Activated CD4-positive, alpha-beta T cell treated with anti-CD3 and anti-CD28 coated beads, Interleukin-2, amount 10 ng/mL, durations not matched to agents 7 days and 5 days (primary cell): ENCODE measurements at regions not wholly inside any gene's neighbourhood (a gene's known extent, or its start where the extent isn't known, plus 50 kb on each side); places are given as distances from the start of the nearest gene placed in this dataset.

ENCODE experiments used
- CTCF ChIA-PET: fragments of 350-600 bp; sonication (Branson Sonifier 250); formaldehyde crosslinking; loops from one replicate; lab custom pipeline; 2021; ENCODE audit warnings: antibody characterized with exemption; lab: Charles Lee
- POLR2A ChIA-PET: fragments of 350-600 bp; sonication (Branson Sonifier 250); formaldehyde crosslinking; loops from one replicate; lab custom pipeline; 2021; ENCODE audit warnings: antibody characterized with exemption; lab: Charles Lee
- DNase-seq: peaks from one replicate; pipeline ENCODE4 v3.0.0-alpha.2; 2020
- H3K27ac Mint-ChIP-seq: one replicate; pipeline ENCODE4 v1.8.0; 2021; ENCODE audit warnings: mild to moderate bottlenecking, moderate library complexity, mixed read lengths
- H3K27me3 Mint-ChIP-seq: one replicate; pipeline ENCODE4 v1.8.0; 2021; ENCODE audit warnings: mixed read lengths
- H3K36me3 Mint-ChIP-seq: one replicate; pipeline ENCODE4 v1.8.0; 2021; ENCODE audit warnings: low read depth, mixed read lengths
- H3K4me1 Mint-ChIP-seq: one replicate; pipeline ENCODE4 v1.8.0; 2021; ENCODE audit warnings: mixed read lengths
- H3K4me3 Mint-ChIP-seq: one replicate; pipeline ENCODE4 v1.8.0; 2021; ENCODE audit warnings: mild to moderate bottlenecking, moderate library complexity, mixed read lengths
- H3K9me3 Mint-ChIP-seq: one replicate; pipeline ENCODE4 v1.8.0; 2021; ENCODE audit warnings: mixed read lengths

GRCh38 chr5:145341842-145342241 is 493.3 kb downstream of the PRELID2 start:
- Mint-ChIP-seq H3K36me3 (no peaks in the 10 kb centered on the region), H3K9me3 (peaks cover 4% of the 10 kb centered on the region), H3K27me3 (no peaks in the 10 kb centered on the region), H3K27ac (no peak overlapping the region), H3K4me1 (no peaks in the 10 kb centered on the region), H3K4me3 (no peak overlapping the region)
- POLR2A ChIA-PET, result no interaction called here
- DNase-seq, result no peak
- CTCF ChIA-PET, result no interaction called here

DNA sequence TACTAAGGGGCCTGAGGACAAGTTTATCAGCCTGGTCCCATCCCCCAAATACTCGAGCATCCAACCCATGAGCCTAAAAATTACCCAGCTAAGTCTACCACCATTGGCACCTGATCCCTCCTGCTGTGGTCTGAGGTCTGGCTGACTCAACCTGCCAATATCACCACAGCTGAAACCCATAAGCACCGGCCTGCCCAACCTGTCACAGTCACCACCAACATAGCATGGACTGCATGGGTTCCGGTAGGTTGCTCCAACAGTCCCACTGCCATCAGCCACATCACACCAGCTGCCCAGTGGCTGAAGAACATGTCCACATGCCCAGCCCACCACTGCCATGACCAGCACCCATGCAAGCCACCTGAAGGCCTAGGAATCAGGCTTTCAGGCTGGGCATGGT is 495.0 kb downstream of the PRELID2 start:
- CTCF ChIA-PET, result no interaction called here
- Mint-ChIP-seq H3K36me3 (no peaks in the 10 kb centered on the region), H3K27ac (no peak overlapping the region), H3K9me3 (peaks cover 6% of the 10 kb centered on the region), H3K27me3 (no peaks in the 10 kb centered on the region), H3K4me1 (no peaks in the 10 kb centered on the region), H3K4me3 (no peak overlapping the region)
- POLR2A ChIA-PET, result no interaction called here
- DNase-seq, result no peak

DNA sequence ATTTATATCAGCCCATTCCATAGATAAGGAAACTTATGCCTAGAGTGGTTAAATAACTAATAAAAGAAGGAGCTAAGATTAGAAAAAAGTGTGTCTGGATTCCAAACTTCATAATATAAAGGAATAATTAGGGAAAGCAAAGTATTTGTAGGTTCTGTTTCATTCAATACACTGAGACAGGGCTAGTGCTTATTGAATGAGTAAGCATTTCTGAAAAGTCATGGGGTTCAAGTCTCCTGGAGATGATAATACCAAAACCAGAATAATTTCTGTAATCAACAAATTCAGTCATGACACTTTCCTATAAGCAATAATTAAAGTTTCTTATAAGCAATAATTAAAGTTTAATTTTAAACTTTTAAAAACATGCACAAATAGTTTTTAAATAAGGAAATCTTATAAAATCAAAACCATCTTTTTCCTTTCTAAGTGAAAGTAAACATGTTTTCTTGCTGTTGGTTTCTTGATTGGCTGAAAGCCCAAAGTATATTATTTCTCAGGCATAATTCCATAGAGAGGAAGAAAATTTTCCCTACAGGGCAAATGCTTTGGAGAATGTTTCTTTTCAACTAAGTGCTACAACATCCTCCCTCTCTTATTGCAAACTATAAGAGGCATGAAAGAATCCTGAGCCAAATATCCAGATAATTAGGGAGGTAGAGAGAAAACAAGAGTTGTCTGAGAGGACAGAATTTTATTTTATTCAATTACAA is 510.2 kb downstream of the PRELID2 start:
- ChIA-PET CTCF (no interaction called here), POLR2A (no interaction called here)
- no peaks in the 10 kb centered on the region for H3K4me1 Mint-ChIP-seq
- H3K36me3 Mint-ChIP-seq, result no peaks in the 10 kb centered on the region
- no peak overlapping the region for H3K27ac Mint-ChIP-seq
- no peaks in the 10 kb centered on the region for H3K27me3 Mint-ChIP-seq
- H3K4me3 Mint-ChIP-seq, result no peak overlapping the region
- no peak for DNase-seq
- H3K9me3 Mint-ChIP-seq, result peaks cover 15% of the 10 kb centered on the region

- Mint-ChIP-seq H3K27me3 (no peaks in the 10 kb centered on the region), H3K4me3 (no peak overlapping the region), H3K4me1 (no peaks in the 10 kb centered on the region), H3K36me3 (no peaks in the 10 kb centered on the region), H3K9me3 (peaks cover 9% of the 10 kb centered on the region), H3K27ac (no peak overlapping the region)
- ChIA-PET POLR2A (no interaction called here), CTCF (no interaction called here)
- DNase-seq, result no peak
These were observed 511.0 kb downstream of the PRELID2 start for GRCh38 chr5:145324101-145324500.

GRCh38 chr5:145316282-145316681 is 518.9 kb downstream of the PRELID2 start:
- ChIA-PET POLR2A (no interaction called here), CTCF (no interaction called here)
- no peaks in the 10 kb centered on the region for H3K36me3 Mint-ChIP-seq
- no peak overlapping the region for H3K27ac Mint-ChIP-seq
- H3K4me1 Mint-ChIP-seq, result no peaks in the 10 kb centered on the region
- no peaks in the 10 kb centered on the region for H3K27me3 Mint-ChIP-seq
- no peak for DNase-seq
- peaks cover 4% of the 10 kb centered on the region for H3K9me3 Mint-ChIP-seq
- H3K4me3 Mint-ChIP-seq, result no peak overlapping the region

- Mint-ChIP-seq H3K27me3 (no peaks in the 10 kb centered on the region), H3K4me1 (no peaks in the 10 kb centered on the region), H3K9me3 (no peaks in the 10 kb centered on the region), H3K27ac (no peak overlapping the region), H3K4me3 (no peak overlapping the region), H3K36me3 (no peaks in the 10 kb centered on the region)
- ChIA-PET CTCF (no interaction called here), POLR2A (no interaction called here)
- DNase-seq, result no peak
These were observed 527.2 kb downstream of the PRELID2 start for GRCh38 chr5:145307866-145308382.

DNA sequence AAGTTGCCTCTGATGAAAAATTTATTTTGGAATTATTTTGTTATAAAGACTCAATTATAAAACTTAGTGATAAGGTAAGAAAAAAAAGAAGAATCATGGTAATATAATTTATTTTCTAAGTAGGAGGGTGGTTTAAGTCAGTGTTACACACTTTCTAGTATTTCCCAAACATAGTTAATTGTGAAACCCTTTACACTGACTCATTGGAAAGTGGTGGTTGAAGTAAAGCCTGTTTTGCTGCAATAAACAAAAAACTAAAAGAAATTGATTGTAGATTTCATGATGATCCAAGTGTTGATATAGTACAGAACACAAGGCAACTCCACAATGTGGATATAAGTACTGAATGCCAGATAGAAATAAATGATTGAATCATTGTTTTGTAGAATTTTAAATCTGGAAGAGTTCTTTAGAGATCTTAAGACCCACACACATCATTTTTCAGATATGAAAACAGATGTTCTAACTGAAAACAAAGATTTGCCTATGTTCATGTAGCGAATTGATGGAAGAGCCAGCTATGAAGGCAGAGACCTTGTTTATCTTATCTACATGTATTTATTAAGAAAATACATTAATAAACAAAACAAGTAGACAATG is 539.8 kb downstream of the PRELID2 start:
- Mint-ChIP-seq H3K4me3 (no peak overlapping the region), H3K9me3 (peaks cover 2% of the 10 kb centered on the region), H3K4me1 (no peaks in the 10 kb centered on the region), H3K36me3 (no peaks in the 10 kb centered on the region), H3K27ac (no peak overlapping the region), H3K27me3 (no peaks in the 10 kb centered on the region)
- ChIA-PET POLR2A (no interaction called here), CTCF (no interaction called here)
- no peak for DNase-seq

DNA sequence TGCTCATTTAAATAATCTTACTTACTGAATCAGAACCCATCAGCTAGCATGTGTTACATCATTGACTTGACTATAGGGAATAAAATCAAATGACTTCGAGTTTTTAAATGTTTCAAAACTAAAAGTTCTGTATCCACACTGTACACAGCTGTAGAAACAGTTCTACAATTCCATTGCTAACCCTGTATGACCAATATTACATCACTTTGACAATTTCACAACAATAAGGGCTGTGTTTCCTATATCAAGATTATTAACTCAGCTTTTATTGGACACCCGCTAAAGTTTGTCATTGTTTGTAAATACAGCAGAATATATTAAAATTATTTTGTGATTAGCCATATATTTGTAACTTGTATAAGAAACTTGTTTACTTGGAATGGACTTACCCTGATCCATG is 540.8 kb downstream of the PRELID2 start:
- ChIA-PET POLR2A (no interaction called here), CTCF (no interaction called here)
- H3K27me3 Mint-ChIP-seq, result no peaks in the 10 kb centered on the region
- H3K36me3 Mint-ChIP-seq, result no peaks in the 10 kb centered on the region
- no peak overlapping the region for H3K27ac Mint-ChIP-seq
- no peak overlapping the region for H3K4me3 Mint-ChIP-seq
- no peak for DNase-seq
- no peaks in the 10 kb centered on the region for H3K4me1 Mint-ChIP-seq
- peaks cover 2% of the 10 kb centered on the region for H3K9me3 Mint-ChIP-seq

- DNase-seq, result no peak
- Mint-ChIP-seq H3K36me3 (no peaks in the 10 kb centered on the region), H3K27me3 (no peaks in the 10 kb centered on the region), H3K9me3 (peaks cover 2% of the 10 kb centered on the region), H3K27ac (no peak overlapping the region), H3K4me1 (no peaks in the 10 kb centered on the region), H3K4me3 (no peak overlapping the region)
- CTCF ChIA-PET, result no interaction called here
- POLR2A ChIA-PET, result no interaction called here
These were observed 541.4 kb downstream of the PRELID2 start for GRCh38 chr5:145293716-145294115.

DNA sequence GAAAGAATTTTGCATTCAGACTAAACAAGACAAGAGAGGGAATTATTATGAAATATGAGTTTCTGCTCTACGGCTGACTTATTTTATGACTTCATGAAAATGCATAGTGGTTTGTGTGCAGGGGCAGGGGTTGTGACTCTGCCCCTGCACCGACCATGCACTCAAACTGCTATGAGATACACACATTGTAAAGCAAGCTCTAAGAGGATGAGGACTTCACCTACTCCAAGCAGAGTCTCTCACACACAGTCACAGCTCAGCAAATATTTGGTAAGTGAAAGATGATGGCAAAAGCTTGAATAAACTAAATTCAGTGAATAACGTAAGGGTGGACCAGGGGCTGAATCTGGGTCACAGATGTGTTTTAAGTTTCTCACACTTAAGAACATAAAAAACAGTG is 542.9 kb downstream of the PRELID2 start:
- Mint-ChIP-seq H3K27me3 (no peaks in the 10 kb centered on the region), H3K4me1 (no peaks in the 10 kb centered on the region), H3K36me3 (no peaks in the 10 kb centered on the region), H3K9me3 (peaks cover 2% of the 10 kb centered on the region), H3K27ac (no peak overlapping the region), H3K4me3 (no peak overlapping the region)
- POLR2A ChIA-PET, result no interaction called here
- no peak for DNase-seq
- CTCF ChIA-PET, result no interaction called here

GRCh38 chr5:145283141-145283810 is 551.9 kb downstream of the PRELID2 start:
- no peaks in the 10 kb centered on the region for H3K4me1 Mint-ChIP-seq
- DNase-seq, result no peak
- no peak overlapping the region for H3K27ac Mint-ChIP-seq
- peaks cover 3% of the 10 kb centered on the region for H3K9me3 Mint-ChIP-seq
- no peaks in the 10 kb centered on the region for H3K27me3 Mint-ChIP-seq
- no peak overlapping the region for H3K4me3 Mint-ChIP-seq
- H3K36me3 Mint-ChIP-seq, result no peaks in the 10 kb centered on the region
- ChIA-PET POLR2A (no interaction called here), CTCF (interaction anchor here (0.7 kb wide), 1 partner anchor 272 kb away, joined by 3 read pairs; no protein-coding TSS in a partner anchor)

- ChIA-PET CTCF (no interaction called here), POLR2A (no interaction called here)
- Mint-ChIP-seq H3K9me3 (peaks cover 3% of the 10 kb centered on the region), H3K27ac (no peak overlapping the region), H3K4me3 (no peak overlapping the region), H3K27me3 (no peaks in the 10 kb centered on the region), H3K36me3 (no peaks in the 10 kb centered on the region), H3K4me1 (no peaks in the 10 kb centered on the region)
- DNase-seq, result no peak
These were observed 554.3 kb downstream of the PRELID2 start for GRCh38 chr5:145280806-145281205.

- H3K27me3 Mint-ChIP-seq, result no peaks in the 10 kb centered on the region
- CTCF ChIA-PET, result no interaction called here
These were observed 554.9 kb downstream of the PRELID2 start for GRCh38 chr5:145280214-145280613.

More at GRCh38 chr5:145280214-145280613, 554.9 kb downstream of the PRELID2 start:
- H3K36me3 Mint-ChIP-seq, result no peaks in the 10 kb centered on the region
- no peak overlapping the region for H3K27ac Mint-ChIP-seq
- H3K4me3 Mint-ChIP-seq, result no peak overlapping the region
- POLR2A ChIA-PET, result no interaction called here
- H3K4me1 Mint-ChIP-seq, result no peaks in the 10 kb centered on the region
- no peak for DNase-seq
- peaks cover 3% of the 10 kb centered on the region for H3K9me3 Mint-ChIP-seq
